ENCODE measurements at regions not wholly inside any gene's neighbourhood (a gene's known extent, or its start where the extent isn't known, plus 50 kb on each side); places are given as distances from the start of the nearest gene placed in this dataset.

GRCh38 chrX:144040793-144041192 lies 156.9 kb downstream of the UBE2NL start:
- H3K9me3 ChIP-seq (ENCODE audit: control insufficient read depth in 1 of 2, insufficient read depth in 1 of 2, low read depth in 1 of 2, low read length in 2 of 2), result no peaks in the 10 kb centered on the region
- H3K27ac ChIP-seq (ENCODE audit: low read depth, low read length), result no peak overlapping the region
- ChIA-PET CTCF (no interaction called here), RAD21 (ENCODE audit: low non-redundant PET in 1 of 2, low total read pairs in 2 of 2, uncharacterized antibody in 2 of 2, unreplicated experiment in 2 of 2) (no interaction called here), POLR2A (no interaction called here)
- H3K79me2 ChIP-seq (ENCODE audit: insufficient read depth, low read length), result no peaks in the 10 kb centered on the region
- H4K20me1 ChIP-seq (ENCODE audit: insufficient read depth), result no peaks in the 10 kb centered on the region
- H2AFZ ChIP-seq (ENCODE audit: low read depth, low read length, poor library complexity, severe bottlenecking), result no peak overlapping the region
- no peaks in the 10 kb centered on the region for H3K4me1 ChIP-seq (ENCODE audit: control insufficient read depth in 1 of 2, insufficient read depth in 2 of 2, low read length in 2 of 2)
- no peak overlapping the region for H3K4me3 ChIP-seq (replicated peaks in 1 of 2; ENCODE audit: low read depth in 1 of 2, low read length in 2 of 2)
- H3K9ac ChIP-seq (ENCODE audit: low read length), result no peak overlapping the region
- no peaks in the 10 kb centered on the region for H3K27me3 ChIP-seq (ENCODE audit: insufficient read depth, low read length)
- ATAC-seq (no peak), DNase-seq (ENCODE audit: low read depth, low spot score) (no peak)
- no peaks in the 10 kb centered on the region for H3K36me3 ChIP-seq (ENCODE audit: control insufficient read depth in 1 of 2, insufficient read depth in 2 of 2, low read length in 2 of 2)
- no TSS peak for BruUV-seq (replicated peaks)
- no peaks in the 10 kb centered on the region for H3K9me2 ChIP-seq (ENCODE audit: insufficient read depth)
- TF ChIP-seq POLR2A (IDR thresholded peaks at IDR 0.05; ENCODE audit: borderline replicate concordance, extremely low read depth, insufficient read depth, insufficient read length) (no peak), ATF3 (IDR thresholded peaks at IDR 0.05) (no peak), YY1 (IDR thresholded peaks at IDR 0.05; ENCODE audit: extremely low read depth, insufficient replicate concordance, low read depth, low read length) (no peak), JUND (IDR thresholded peaks at IDR 0.05) (no peak), ELF1 (IDR thresholded peaks at IDR 0.05; ENCODE audit: borderline replicate concordance, low read depth) (no peak), SRF (IDR thresholded peaks at IDR 0.05; ENCODE audit: low read depth) (no peak), ZNF274 (IDR thresholded peaks at IDR 0.05; ENCODE audit: low read depth, low read length) (no peak), EZH2phosphoT487 (IDR thresholded peaks at IDR 0.05; ENCODE audit: borderline replicate concordance) (no peak), CBX3 (IDR thresholded peaks at IDR 0.05; ENCODE audit: low read depth) (no peak), EZH2 (IDR thresholded peaks at IDR 0.05) (no peak), SP1 (IDR thresholded peaks at IDR 0.05; ENCODE audit: low read depth) (no peak), POLR2AphosphoS5 (IDR thresholded peaks at IDR 0.05; ENCODE audit: low read depth, low read length) (no peak), CEBPB (IDR thresholded peaks at IDR 0.05; ENCODE audit: low read depth) (no peak), RAD21 (IDR thresholded peaks at IDR 0.05; ENCODE audit: low read depth) (no peak), SIN3A (IDR thresholded peaks at IDR 0.05; ENCODE audit: low read depth) (no peak)
- TF ChIP-seq, protein P1, sequence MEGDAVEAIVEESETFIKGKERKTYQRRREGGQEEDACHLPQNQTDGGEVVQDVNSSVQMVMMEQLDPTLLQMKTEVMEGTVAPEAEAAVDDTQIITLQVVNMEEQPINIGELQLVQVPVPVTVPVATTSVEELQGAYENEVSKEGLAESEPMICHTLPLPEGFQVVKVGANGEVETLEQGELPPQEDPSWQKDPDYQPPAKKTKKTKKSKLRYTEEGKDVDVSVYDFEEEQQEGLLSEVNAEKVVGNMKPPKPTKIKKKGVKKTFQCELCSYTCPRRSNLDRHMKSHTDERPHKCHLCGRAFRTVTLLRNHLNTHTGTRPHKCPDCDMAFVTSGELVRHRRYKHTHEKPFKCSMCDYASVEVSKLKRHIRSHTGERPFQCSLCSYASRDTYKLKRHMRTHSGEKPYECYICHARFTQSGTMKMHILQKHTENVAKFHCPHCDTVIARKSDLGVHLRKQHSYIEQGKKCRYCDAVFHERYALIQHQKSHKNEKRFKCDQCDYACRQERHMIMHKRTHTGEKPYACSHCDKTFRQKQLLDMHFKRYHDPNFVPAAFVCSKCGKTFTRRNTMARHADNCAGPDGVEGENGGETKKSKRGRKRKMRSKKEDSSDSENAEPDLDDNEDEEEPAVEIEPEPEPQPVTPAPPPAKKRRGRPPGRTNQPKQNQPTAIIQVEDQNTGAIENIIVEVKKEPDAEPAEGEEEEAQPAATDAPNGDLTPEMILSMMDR (IDR thresholded peaks at IDR 0.05 in 2 of 3, conservative IDR thresholded peaks at IDR 0.05 in 1 of 3; ENCODE audit: borderline replicate concordance in 1 of 3, insufficient read depth in 1 of 3, low read depth in 2 of 3, low read length in 2 of 3), result no peak
- TF ChIP-seq, protein P2, sequence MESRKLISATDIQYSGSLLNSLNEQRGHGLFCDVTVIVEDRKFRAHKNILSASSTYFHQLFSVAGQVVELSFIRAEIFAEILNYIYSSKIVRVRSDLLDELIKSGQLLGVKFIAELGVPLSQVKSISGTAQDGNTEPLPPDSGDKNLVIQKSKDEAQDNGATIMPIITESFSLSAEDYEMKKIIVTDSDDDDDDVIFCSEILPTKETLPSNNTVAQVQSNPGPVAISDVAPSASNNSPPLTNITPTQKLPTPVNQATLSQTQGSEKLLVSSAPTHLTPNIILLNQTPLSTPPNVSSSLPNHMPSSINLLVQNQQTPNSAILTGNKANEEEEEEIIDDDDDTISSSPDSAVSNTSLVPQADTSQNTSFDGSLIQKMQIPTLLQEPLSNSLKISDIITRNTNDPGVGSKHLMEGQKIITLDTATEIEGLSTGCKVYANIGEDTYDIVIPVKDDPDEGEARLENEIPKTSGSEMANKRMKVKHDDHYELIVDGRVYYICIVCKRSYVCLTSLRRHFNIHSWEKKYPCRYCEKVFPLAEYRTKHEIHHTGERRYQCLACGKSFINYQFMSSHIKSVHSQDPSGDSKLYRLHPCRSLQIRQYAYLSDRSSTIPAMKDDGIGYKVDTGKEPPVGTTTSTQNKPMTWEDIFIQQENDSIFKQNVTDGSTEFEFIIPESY (IDR thresholded peaks at IDR 0.05; ENCODE audit: extremely low read depth, insufficient replicate concordance, low read length), result no peak
- intact Hi-C loops (cut with micrococcal nuclease), result no loop called here
- H3K4me2 ChIP-seq (ENCODE audit: low read length), result no peak overlapping the region
